Lower leg skin (tissue), 3 donors: ENCODE measurements at regions not wholly inside any gene's neighbourhood (a gene's known extent, or its start where the extent isn't known, plus 50 kb on each side); places are given as distances from the start of the nearest gene placed in this dataset.

Source experiments
- CTCF ChIP-seq, 3 donors: fragments of 450-650 bp; IDR thresholded peaks; one replicate each; pipeline ENCODE4 v1.5.1; 2016; ENCODE audit warnings: antibody characterized with exemption in 3 of 3, mild to moderate bottlenecking in 3 of 3, moderate library complexity in 2 of 3
- POLR2A ChIP-seq, 2 donors: fragments of 450-650 bp; IDR thresholded peaks; one replicate each; pipeline ENCODE4 v1.6.1; 2016 to 2017; ENCODE audit warnings: antibody characterized with exemption in 2 of 2, mild to moderate bottlenecking in 1 of 2, moderate library complexity in 1 of 2

DNA sequence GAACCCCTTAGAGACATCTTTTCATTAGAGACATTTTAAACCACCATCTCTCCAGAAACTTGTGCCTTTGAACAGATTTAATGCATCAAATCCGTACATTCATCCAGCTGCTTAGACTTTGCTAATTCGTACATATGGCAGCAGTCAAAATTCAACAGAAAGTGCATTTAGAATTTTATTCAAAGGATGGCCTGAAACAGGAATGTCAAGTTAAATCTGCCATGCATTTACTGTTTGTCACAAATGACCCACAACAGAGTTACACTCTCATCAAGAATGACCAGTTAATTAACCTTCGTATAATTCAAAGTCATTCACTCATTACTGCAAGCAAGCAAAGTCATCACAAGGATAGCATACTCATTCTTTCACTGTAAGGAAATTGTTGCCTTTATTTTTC is 284.3 kb downstream of the SLC7A11 start:
- no peak for TF ChIP-seq CTCF (IDR thresholded peaks at IDR 0.05)
- TF ChIP-seq POLR2A (IDR thresholded peaks at IDR 0.05) = no peak
